HepG2 (cell line): ENCODE measurements at regions not wholly inside any gene's neighbourhood (a gene's known extent, or its start where the extent isn't known, plus 50 kb on each side); places are given as distances from the start of the nearest gene placed in this dataset.

Experiments used
- ATAC-seq: fragments of 200-7000 bp; cut with Tn5 transposase; 3 replicates; pipeline ENCODE4 v1.9.1; 2020; ENCODE audit warnings: mild to moderate bottlenecking, moderate library complexity
- BruUV-seq: library from RNA; stranded (reverse); fragments of 400-500 nt; replicated peaks from 2 replicates; lab custom pipeline; 2021; lab: Mats Ljungman, UMichigan
- CTCF ChIA-PET: fragments of 300-600 bp; formaldehyde crosslinking; extraction: SDS; loops from one replicate; lab custom pipeline; 2021; ENCODE audit warnings: low total read pairs, inconsistent platforms, low intra/inter-chr PET ratio; lab: Yijun Ruan, JAX
- POLR2A ChIA-PET: fragments of 350-600 bp; sonication (Branson Sonifier 250); formaldehyde crosslinking; loops from one replicate; lab custom pipeline; 2020; ENCODE audit warnings: antibody characterized with exemption, inconsistent platforms; lab: Yijun Ruan, JAX
- DNase-seq: peaks from one replicate; pipeline ENCODE4 v3.0.0-alpha.2; 2015; ENCODE audit warnings: low spot score
- FAIRE-seq: peaks from 3 replicates; lab custom pipeline; 2011; peaks lifted over from hg19 to GRCh38; lab: Jason Lieb, UNC
- H2AFZ ChIP-seq: one replicate; pipeline ENCODE4 v1.6.1; 2011; ENCODE audit warnings: low read length, inconsistent platforms
- H3K27ac ChIP-seq: fragments of 300-600 bp; 3 replicates; pipeline ENCODE4 v1.8.0; 2011; ENCODE audit warnings: mixed run types, mild to moderate bottlenecking, mixed read lengths, low read length, inconsistent platforms; ENCODE audit not compliant: insufficient read depth; ENCODE audit errors: extremely low read length
- H3K27me3 ChIP-seq, 2 experiments: fragments of 200-600 bp in 1 of 2; 2 replicates in 1 of 2; 3 replicates in 1 of 2; pipeline versions ENCODE4 v1.6.0 to v1.8.0; 2011; ENCODE audit warnings: low read length in 2 of 2, mild to moderate bottlenecking in 2 of 2, moderate library complexity in 2 of 2, inconsistent platforms in 1 of 2; ENCODE audit not compliant: insufficient read depth in 2 of 2, control insufficient read depth in 1 of 2
- H3K36me3 ChIP-seq, 2 experiments: fragments of 200-600 bp in 1 of 2; replicated peaks in 1 of 2; 2 replicates in 1 of 2; 3 replicates in 1 of 2; pipeline versions ENCODE4 v1.5.1 to v1.8.0; 2011; ENCODE audit warnings: low read length in 2 of 2, inconsistent platforms in 1 of 2; ENCODE audit not compliant: insufficient read depth in 2 of 2, control insufficient read depth in 1 of 2
- H3K4me1 ChIP-seq: 2 replicates; pipeline ENCODE4 v1.5.1; 2012; ENCODE audit warnings: low read length, inconsistent platforms; ENCODE audit not compliant: insufficient read depth
- H3K4me2 ChIP-seq: 2 replicates; pipeline ENCODE4 v1.6.0; 2011; ENCODE audit warnings: low read depth, low read length, inconsistent platforms
- H3K4me3 ChIP-seq, 3 experiments: fragments of 200-600 bp in 1 of 3; sonication (generic), shearing (Covaris generic) in 1 of 3; replicated peaks in 1 of 3; 2 replicates each; pipeline ENCODE4 v1.5.1; 2011 to 2016; ENCODE audit warnings: low read length in 3 of 3, inconsistent platforms in 2 of 3, low read depth in 2 of 3, mild to moderate bottlenecking in 2 of 3, control low read depth in 1 of 3, mixed read lengths in 1 of 3; ENCODE audit not compliant: insufficient read depth in 1 of 3
- H3K79me2 ChIP-seq: one replicate; pipeline ENCODE4 v1.6.1; 2011; ENCODE audit warnings: low read length, inconsistent platforms; ENCODE audit not compliant: insufficient read depth
- H3K9ac ChIP-seq: 2 replicates; pipeline ENCODE4 v1.6.0; 2011; ENCODE audit warnings: mild to moderate bottlenecking, low read depth, low read length, inconsistent platforms; ENCODE audit not compliant: insufficient read depth
- H3K9me3 ChIP-seq: 2 replicates; pipeline ENCODE4 v1.5.1; 2012; ENCODE audit warnings: mild to moderate bottlenecking, low read length
- H4K20me1 ChIP-seq: 2 replicates; pipeline ENCODE4 v1.6.0; 2011; ENCODE audit warnings: inconsistent platforms, mild to moderate bottlenecking, low read length, moderate library complexity; ENCODE audit not compliant: insufficient read depth
- BORCS8-MEF2B ChIP-seq: sonication (generic); formaldehyde crosslinking; IDR thresholded peaks from 2 replicates; pipeline ENCODE4 v1.8.0; 2022; ENCODE audit warnings: mild to moderate bottlenecking, missing genetic modification reagents
- EEA1 ChIP-seq: sonication (generic); formaldehyde crosslinking; IDR thresholded peaks from 2 replicates; pipeline ENCODE4 v1.5.1; 2020; ENCODE audit warnings: mild to moderate bottlenecking, missing genetic modification reagents, borderline replicate concordance
- ELF1 ChIP-seq: sonication (generic); formaldehyde crosslinking; IDR thresholded peaks from 2 replicates; pipeline ENCODE4 v1.4.0; 2020; ENCODE audit warnings: missing genetic modification reagents
- ELF3 ChIP-seq: IDR thresholded peaks from 2 replicates; pipeline ENCODE4 v1.6.1; 2016; ENCODE audit warnings: missing genetic modification reagents, missing compliant biosample characterization
- PAF1 ChIP-seq: IDR thresholded peaks from 2 replicates; pipeline ENCODE4 v1.6.1; 2016; ENCODE audit warnings: missing genetic modification reagents, missing compliant biosample characterization
- PBX3 ChIP-seq: sonication (generic); formaldehyde crosslinking; IDR thresholded peaks from 2 replicates; pipeline ENCODE4 v1.8.1; 2023; ENCODE audit warnings: missing genetic modification reagents, inconsistent platforms, borderline replicate concordance
- SIN3B ChIP-seq: fragments of 150-350 bp; IDR thresholded peaks from 2 replicates; pipeline ENCODE4 v1.6.1; 2014; ENCODE audit warnings: low read length
- TFDP2 ChIP-seq: sonication (generic); formaldehyde crosslinking; IDR thresholded peaks from 2 replicates; pipeline ENCODE4 v1.4.0; 2020; ENCODE audit warnings: missing genetic modification reagents
- ZBTB1 ChIP-seq: sonication (generic); formaldehyde crosslinking; IDR thresholded peaks from 2 replicates; pipeline ENCODE4 v1.4.0; 2020; ENCODE audit warnings: missing genetic modification reagents, borderline replicate concordance
- ZBTB44 ChIP-seq: sonication (generic); formaldehyde crosslinking; IDR thresholded peaks from 2 replicates; pipeline ENCODE4 v1.4.0; 2020; ENCODE audit warnings: missing genetic modification reagents
- ZNF33A ChIP-seq: sonication (generic); formaldehyde crosslinking; IDR thresholded peaks from 2 replicates; pipeline ENCODE4 v1.5.1; 2020; ENCODE audit warnings: missing genetic modification reagents, mild to moderate bottlenecking, moderate library complexity, borderline replicate concordance
- ZNF460 ChIP-seq: sonication (generic); formaldehyde crosslinking; IDR thresholded peaks from 2 replicates; pipeline ENCODE4 v1.5.1; 2020; ENCODE audit warnings: missing genetic modification reagents, mild to moderate bottlenecking, borderline replicate concordance
- ZNF775 ChIP-seq: sonication (generic); formaldehyde crosslinking; IDR thresholded peaks from 2 replicates; pipeline ENCODE4 v1.4.0; 2020; ENCODE audit warnings: missing genetic modification reagents, mild to moderate bottlenecking, moderate library complexity, borderline replicate concordance
- ZZZ3 ChIP-seq: sonication (generic); formaldehyde crosslinking; IDR thresholded peaks from 2 replicates; pipeline ENCODE4 v1.4.0; 2020; ENCODE audit warnings: missing genetic modification reagents, mild to moderate bottlenecking, borderline replicate concordance
- WGBS: methylation state at CpG from one replicate; pipeline ENCODE4 v1.1.6; 2017; ENCODE audit warnings: low lambda C conversion rate; 5-methylcytosine and 5-hydroxymethylcytosine counted together
- in situ Hi-C: cut with HindIII; loops from 2 replicates; pipeline ENCODE4 v1.10.0; 2017; ENCODE audit warnings: low pct_unique_long_range_greater_than_20kb; ENCODE audit not compliant: extremely low pct_ligation_motif_present
- intact Hi-C: fragments of 100-400 bp; cut with micrococcal nuclease; formaldehyde crosslinking; loops from one replicate; pipeline ENCODE4 v1.10.0; 2022; ENCODE audit not compliant: unreplicated experiment
- TF ChIP-seq, protein P1 (sequence below): sonication (generic); formaldehyde crosslinking; IDR thresholded peaks from 2 replicates; pipeline ENCODE4 v1.4.0; 2020; ENCODE audit warnings: missing genetic modification reagents, borderline replicate concordance
- TF ChIP-seq, protein P2 (sequence below): sonication (generic); formaldehyde crosslinking; conservative IDR thresholded peaks from 2 replicates; pipeline ENCODE4 v1.4.0; 2020; ENCODE audit warnings: missing genetic modification reagents
- TF ChIP-seq, protein P3 (sequence below): fragments of 450-650 bp; IDR thresholded peaks from 2 replicates; pipeline ENCODE4 v1.6.1; 2016

DNA sequence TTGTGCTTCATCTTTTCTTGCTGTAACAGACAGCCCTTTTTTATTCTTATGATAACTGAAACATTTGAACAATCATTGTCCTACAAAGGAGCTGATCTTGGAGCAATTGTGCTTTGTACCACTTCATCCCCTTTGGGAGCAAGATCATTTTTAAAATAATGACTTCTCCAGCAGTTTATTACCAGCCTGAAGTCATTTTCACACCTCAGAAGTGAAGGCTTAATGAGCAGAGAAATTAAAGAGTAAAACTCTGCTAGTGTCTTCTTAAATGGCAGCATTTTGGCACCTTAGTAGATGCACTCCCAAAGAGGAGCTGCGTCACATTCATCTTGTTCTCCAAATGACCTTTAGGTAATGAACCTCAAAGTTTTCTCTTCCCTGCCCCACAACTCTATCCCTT is 439.6 kb upstream of the CAMK1G start:
- 0% methylated on average over 1 of the region's 1 CpG for WGBS
- H3K27me3 ChIP-seq, result no peaks in the 10 kb centered on the region
- H3K36me3 ChIP-seq, result no peaks in the 10 kb centered on the region
- no peak overlapping the region for H3K4me2 ChIP-seq
- intact Hi-C loops, result no loop called here
- no peaks in the 10 kb centered on the region for H3K79me2 ChIP-seq
- no peak overlapping the region for H3K27ac ChIP-seq
- H2AFZ ChIP-seq, result no peak overlapping the region
- H3K4me1 ChIP-seq, result no peaks in the 10 kb centered on the region
- no peaks in the 10 kb centered on the region for H4K20me1 ChIP-seq
- no TSS peak for BruUV-seq
- in situ Hi-C loops, result no loop called here
- no peak for FAIRE-seq
- DNase-seq, result no peak
- POLR2A ChIA-PET, result no interaction called here
- H3K9ac ChIP-seq, result no peak overlapping the region
- CTCF ChIA-PET, result no interaction called here
- no peak overlapping the region for H3K4me3 ChIP-seq
- no peak for ATAC-seq
- H3K9me3 ChIP-seq, result peaks cover 26% of the 10 kb centered on the region
- TF ChIP-seq ZNF775 (CRISPR knock-in tag) (no peak), ELF1 (no peak), PAF1 (no peak), ZNF33A (CRISPR knock-in tag) (no peak), ZZZ3 (no peak), SIN3B (no peak), PBX3 (CRISPR knock-in tag) (no peak), TFDP2 (CRISPR knock-in tag) (no peak), ZBTB1 (no peak), BORCS8-MEF2B (CRISPR knock-in tag) (no peak), ELF3 (CRISPR knock-in tag) (no peak), ZNF460 (CRISPR knock-in tag) (no peak), EEA1 (CRISPR knock-in tag) (no peak), ZBTB44 (CRISPR knock-in tag) (no peak)
- TF ChIP-seq, protein P1, sequence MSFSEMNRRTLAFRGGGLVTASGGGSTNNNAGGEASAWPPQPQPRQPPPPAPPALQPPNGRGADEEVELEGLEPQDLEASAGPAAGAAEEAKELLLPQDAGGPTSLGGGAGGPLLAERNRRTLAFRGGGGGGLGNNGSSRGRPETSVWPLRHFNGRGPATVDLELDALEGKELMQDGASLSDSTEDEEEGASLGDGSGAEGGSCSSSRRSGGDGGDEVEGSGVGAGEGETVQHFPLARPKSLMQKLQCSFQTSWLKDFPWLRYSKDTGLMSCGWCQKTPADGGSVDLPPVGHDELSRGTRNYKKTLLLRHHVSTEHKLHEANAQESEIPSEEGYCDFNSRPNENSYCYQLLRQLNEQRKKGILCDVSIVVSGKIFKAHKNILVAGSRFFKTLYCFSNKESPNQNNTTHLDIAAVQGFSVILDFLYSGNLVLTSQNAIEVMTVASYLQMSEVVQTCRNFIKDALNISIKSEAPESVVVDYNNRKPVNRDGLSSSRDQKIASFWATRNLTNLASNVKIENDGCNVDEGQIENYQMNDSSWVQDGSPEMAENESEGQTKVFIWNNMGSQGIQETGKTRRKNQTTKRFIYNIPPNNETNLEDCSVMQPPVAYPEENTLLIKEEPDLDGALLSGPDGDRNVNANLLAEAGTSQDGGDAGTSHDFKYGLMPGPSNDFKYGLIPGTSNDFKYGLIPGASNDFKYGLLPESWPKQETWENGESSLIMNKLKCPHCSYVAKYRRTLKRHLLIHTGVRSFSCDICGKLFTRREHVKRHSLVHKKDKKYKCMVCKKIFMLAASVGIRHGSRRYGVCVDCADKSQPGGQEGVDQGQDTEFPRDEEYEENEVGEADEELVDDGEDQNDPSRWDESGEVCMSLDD, result no peak
- TF ChIP-seq, protein P2, sequence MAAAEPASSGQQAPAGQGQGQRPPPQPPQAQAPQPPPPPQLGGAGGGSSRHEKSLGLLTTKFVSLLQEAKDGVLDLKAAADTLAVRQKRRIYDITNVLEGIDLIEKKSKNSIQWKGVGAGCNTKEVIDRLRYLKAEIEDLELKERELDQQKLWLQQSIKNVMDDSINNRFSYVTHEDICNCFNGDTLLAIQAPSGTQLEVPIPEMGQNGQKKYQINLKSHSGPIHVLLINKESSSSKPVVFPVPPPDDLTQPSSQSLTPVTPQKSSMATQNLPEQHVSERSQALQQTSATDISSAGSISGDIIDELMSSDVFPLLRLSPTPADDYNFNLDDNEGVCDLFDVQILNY (CRISPR knock-in tag), result no peak
- TF ChIP-seq, protein P3, sequence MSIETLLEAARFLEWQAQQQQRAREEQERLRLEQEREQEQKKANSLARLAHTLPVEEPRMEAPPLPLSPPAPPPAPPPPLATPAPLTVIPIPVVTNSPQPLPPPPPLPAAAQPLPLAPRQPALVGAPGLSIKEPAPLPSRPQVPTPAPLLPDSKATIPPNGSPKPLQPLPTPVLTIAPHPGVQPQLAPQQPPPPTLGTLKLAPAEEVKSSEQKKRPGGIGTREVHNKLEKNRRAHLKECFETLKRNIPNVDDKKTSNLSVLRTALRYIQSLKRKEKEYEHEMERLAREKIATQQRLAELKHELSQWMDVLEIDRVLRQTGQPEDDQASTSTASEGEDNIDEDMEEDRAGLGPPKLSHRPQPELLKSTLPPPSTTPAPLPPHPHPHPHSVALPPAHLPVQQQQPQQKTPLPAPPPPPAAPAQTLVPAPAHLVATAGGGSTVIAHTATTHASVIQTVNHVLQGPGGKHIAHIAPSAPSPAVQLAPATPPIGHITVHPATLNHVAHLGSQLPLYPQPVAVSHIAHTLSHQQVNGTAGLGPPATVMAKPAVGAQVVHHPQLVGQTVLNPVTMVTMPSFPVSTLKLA, result no peak
